ENCODE measurements at regions not wholly inside any gene's neighbourhood (a gene's known extent, or its start where the extent isn't known, plus 50 kb on each side); places are given as distances from the start of the nearest gene placed in this dataset.
"Not testable (repeated sequence)": the region's sequence is repeated elsewhere in the genome, so short reads cannot be mapped to it uniquely, and the experiment has no call there.

DNA sequence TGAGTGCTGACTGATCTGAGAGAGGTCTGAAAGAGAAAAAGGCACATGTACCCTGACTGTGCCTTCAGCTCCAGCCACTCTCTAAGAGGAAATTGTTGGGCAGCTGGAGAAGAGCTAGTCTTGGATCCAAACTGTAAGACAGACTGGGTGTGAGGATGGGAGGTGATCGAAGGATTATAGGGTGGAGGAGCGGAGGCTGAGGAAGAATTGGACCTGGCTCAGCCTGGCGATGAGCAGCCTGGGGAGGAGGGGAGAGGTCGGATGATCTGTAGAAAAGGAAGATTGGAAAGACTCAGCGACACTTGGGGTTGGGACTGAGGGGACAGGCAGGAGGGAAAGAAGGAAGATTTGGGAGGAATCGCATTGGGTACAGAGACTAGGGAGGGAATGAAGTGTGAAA is 98.6 kb upstream of the SLC25A48 start:
- no peak overlapping the region for H3K4me2 ChIP-seq
- DNase-seq (ENCODE audit: low spot score) (no peak), ATAC-seq (no peak)
- H3K27ac ChIP-seq (ENCODE audit: low read depth) = no peak overlapping the region
- Mint-ChIP-seq H3K9me3 (no peaks in the 10 kb centered on the region; the same call in 1 of the 3 replicates), H3K4me1 (no peaks in the 10 kb centered on the region; the same call in 2 of the 3 replicates), H3K27ac (no peak overlapping the region), H3K36me3 (ENCODE audit: low read depth) (no peaks in the 10 kb centered on the region), H3K4me3 (no peak overlapping the region), H3K27me3 (ENCODE audit: insufficient read depth, low read depth, poor library complexity) (no peaks in the 10 kb centered on the region)
- H2AFZ ChIP-seq = no peak overlapping the region
- TF ChIP-seq ZNF114 (CRISPR knock-in tag; IDR thresholded peaks at IDR 0.05) = no peak
- TF ChIP-seq JUNB (IDR thresholded peaks at IDR 0.05; ENCODE audit: unreplicated experiment) = no peak
- no peak for TF ChIP-seq NANOG (IDR thresholded peaks at IDR 0.05; ENCODE audit: borderline replicate concordance)
- TF ChIP-seq, protein P1, sequence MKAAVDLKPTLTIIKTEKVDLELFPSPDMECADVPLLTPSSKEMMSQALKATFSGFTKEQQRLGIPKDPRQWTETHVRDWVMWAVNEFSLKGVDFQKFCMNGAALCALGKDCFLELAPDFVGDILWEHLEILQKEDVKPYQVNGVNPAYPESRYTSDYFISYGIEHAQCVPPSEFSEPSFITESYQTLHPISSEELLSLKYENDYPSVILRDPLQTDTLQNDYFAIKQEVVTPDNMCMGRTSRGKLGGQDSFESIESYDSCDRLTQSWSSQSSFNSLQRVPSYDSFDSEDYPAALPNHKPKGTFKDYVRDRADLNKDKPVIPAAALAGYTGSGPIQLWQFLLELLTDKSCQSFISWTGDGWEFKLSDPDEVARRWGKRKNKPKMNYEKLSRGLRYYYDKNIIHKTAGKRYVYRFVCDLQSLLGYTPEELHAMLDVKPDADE (IDR thresholded peaks at IDR 0.05) = no peak
- no peak for TF ChIP-seq ZNF331 (CRISPR knock-in tag; IDR thresholded peaks at IDR 0.05; ENCODE audit: low read depth)
- no peak for TF ChIP-seq EZH2phosphoT487 (IDR thresholded peaks at IDR 0.05; ENCODE audit: unreplicated experiment)
- no peak for TF ChIP-seq STAT1 (IDR thresholded peaks at IDR 0.05; ENCODE audit: unreplicated experiment)
- H3K36me3 ChIP-seq (ENCODE audit: insufficient read depth) = no peaks in the 10 kb centered on the region
- no peaks in the 10 kb centered on the region for H3K9me2 ChIP-seq (ENCODE audit: insufficient read depth)
- H4K20me1 ChIP-seq (replicated peaks; ENCODE audit: insufficient read depth) = no peaks in the 10 kb centered on the region
- H3F3A ChIP-seq (replicated peaks; ENCODE audit: low read depth) = no peaks in the 10 kb centered on the region
- 0 out of 2 replicates have a peak, but pooled peaks cover 4% of the 10 kb centered on the region for H3K4me1 ChIP-seq (ENCODE audit: insufficient read depth)
- no peaks in the 10 kb centered on the region for H3K79me2 ChIP-seq (replicated peaks; ENCODE audit: insufficient read depth)
- no peaks in the 10 kb centered on the region for H3K27me3 ChIP-seq (ENCODE audit: insufficient read depth)
- H3K4me3 ChIP-seq = no peak overlapping the region

DNA sequence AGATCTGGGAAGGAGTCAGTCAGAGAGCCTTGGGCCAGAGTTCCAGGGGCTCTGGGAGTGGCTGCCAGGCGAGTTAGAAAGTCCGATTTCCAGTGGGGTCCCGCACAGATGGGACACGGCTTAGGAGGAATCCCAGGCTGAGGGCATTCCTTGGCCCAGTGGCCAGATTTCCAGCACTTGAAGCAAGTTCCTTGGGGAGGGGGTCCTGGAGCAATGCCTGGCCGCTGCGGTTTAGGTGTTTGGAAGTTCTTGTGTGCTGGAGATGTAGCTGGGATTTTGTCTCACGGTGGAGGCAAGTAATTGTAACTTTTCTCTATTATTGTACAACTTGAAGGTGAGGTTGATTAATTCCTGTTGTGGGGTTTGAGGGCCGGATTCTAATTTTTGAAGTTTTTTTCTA is 99.5 kb upstream of the SLC25A48 start:
- 0 out of 2 replicates have a peak overlapping the region, but pooled peaks have one; percentile 28 for H2AFZ ChIP-seq
- H3K4me2 ChIP-seq; H3K9me2 ChIP-seq (ENCODE audit: insufficient read depth); H4K20me1 ChIP-seq (replicated peaks; ENCODE audit: insufficient read depth); H3K4me3 Mint-ChIP-seq; ATAC-seq; H3K4me3 ChIP-seq; H3K4me1 ChIP-seq (ENCODE audit: insufficient read depth); H3K9me3 Mint-ChIP-seq; H3K36me3 ChIP-seq (ENCODE audit: insufficient read depth); H3K4me1 Mint-ChIP-seq; H3K79me2 ChIP-seq (replicated peaks; ENCODE audit: insufficient read depth); DNase-seq (ENCODE audit: low spot score); H3F3A ChIP-seq (replicated peaks; ENCODE audit: low read depth); H3K27ac Mint-ChIP-seq; H3K27me3 ChIP-seq (ENCODE audit: insufficient read depth); H3K27ac ChIP-seq (ENCODE audit: low read depth); H3K27me3 Mint-ChIP-seq (ENCODE audit: insufficient read depth, low read depth, poor library complexity); H3K36me3 Mint-ChIP-seq (ENCODE audit: low read depth): not testable (repeated sequence)

DNA sequence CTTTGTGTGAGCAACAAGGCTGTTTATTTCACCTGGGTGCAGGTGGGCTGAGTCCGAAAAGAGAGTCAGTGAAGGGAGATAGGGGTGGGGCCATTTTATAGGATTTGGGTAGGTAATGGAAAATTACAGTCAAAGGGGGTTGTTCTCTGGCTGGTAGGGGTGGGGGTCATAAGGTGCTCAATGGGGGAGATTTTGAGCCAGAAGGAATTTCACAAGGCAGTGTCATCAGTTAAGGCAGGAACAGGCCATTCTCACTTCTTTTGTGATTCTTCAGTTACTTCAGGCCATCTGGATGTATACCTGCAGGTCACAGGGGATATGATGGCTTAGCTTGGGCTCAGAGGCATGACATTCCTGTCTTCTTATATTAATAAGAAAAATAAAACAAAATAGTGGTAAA is 103.4 kb upstream of the SLC25A48 start:
- H3K27me3 Mint-ChIP-seq (ENCODE audit: insufficient read depth, low read depth, poor library complexity); H3K27ac Mint-ChIP-seq; H3K36me3 Mint-ChIP-seq (ENCODE audit: low read depth); DNase-seq (ENCODE audit: low spot score); H3K4me2 ChIP-seq; H3K27me3 ChIP-seq (ENCODE audit: insufficient read depth); ATAC-seq; H4K20me1 ChIP-seq (replicated peaks; ENCODE audit: insufficient read depth); H3F3A ChIP-seq (replicated peaks; ENCODE audit: low read depth); H3K79me2 ChIP-seq (replicated peaks; ENCODE audit: insufficient read depth); H2AFZ ChIP-seq; H3K4me3 Mint-ChIP-seq; H3K27ac ChIP-seq (ENCODE audit: low read depth); H3K9me3 Mint-ChIP-seq; H3K9me2 ChIP-seq (ENCODE audit: insufficient read depth); H3K4me1 Mint-ChIP-seq; H3K36me3 ChIP-seq (ENCODE audit: insufficient read depth); H3K4me3 ChIP-seq: not testable (repeated sequence)
- 0 out of 2 replicates have a peak, but pooled peaks cover 11% of the 10 kb centered on the region for H3K4me1 ChIP-seq (ENCODE audit: insufficient read depth)

DNA sequence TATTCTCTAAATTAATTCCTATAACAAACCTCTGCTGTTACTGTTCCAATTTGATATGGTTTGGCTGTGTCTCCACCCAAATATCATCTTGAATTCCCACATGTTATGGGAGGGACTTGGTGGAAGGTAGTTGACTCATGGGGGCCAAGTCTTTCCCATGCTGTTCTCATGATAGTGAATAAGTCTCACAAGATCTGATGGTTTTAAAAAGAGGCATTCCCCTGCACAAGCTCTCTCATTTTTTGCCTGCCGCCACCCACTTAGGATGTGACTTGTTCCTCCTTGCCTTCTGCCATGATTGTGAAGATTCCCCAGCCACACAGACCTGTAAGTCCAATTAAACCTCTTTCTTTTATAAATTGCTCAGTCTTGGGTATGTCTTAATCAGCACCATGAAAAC is 104.3 kb upstream of the SLC25A48 start:
- H3K4me1 Mint-ChIP-seq; H3K27ac Mint-ChIP-seq; H3F3A ChIP-seq (replicated peaks; ENCODE audit: low read depth); H2AFZ ChIP-seq; H3K36me3 ChIP-seq (ENCODE audit: insufficient read depth); H3K79me2 ChIP-seq (replicated peaks; ENCODE audit: insufficient read depth); DNase-seq (ENCODE audit: low spot score); H3K4me3 Mint-ChIP-seq; H4K20me1 ChIP-seq (replicated peaks; ENCODE audit: insufficient read depth); H3K27me3 Mint-ChIP-seq (ENCODE audit: insufficient read depth, low read depth, poor library complexity); H3K9me3 Mint-ChIP-seq; H3K36me3 Mint-ChIP-seq (ENCODE audit: low read depth); ATAC-seq; H3K4me3 ChIP-seq; H3K27me3 ChIP-seq (ENCODE audit: insufficient read depth); H3K4me2 ChIP-seq; H3K9me2 ChIP-seq (ENCODE audit: insufficient read depth); H3K27ac ChIP-seq (ENCODE audit: low read depth): not testable (repeated sequence)
- 0 out of 2 replicates have a peak, but pooled peaks cover 11% of the 10 kb centered on the region for H3K4me1 ChIP-seq (ENCODE audit: insufficient read depth)
